Activated naive CD4-positive, alpha-beta T cell treated with anti-CD3 and anti-CD28 coated beads for 36 hours (primary cell): ENCODE measurements at regions not wholly inside any gene's neighbourhood (a gene's known extent, or its start where the extent isn't known, plus 50 kb on each side); places are given as distances from the start of the nearest gene placed in this dataset.

ENCODE experiments used
- CTCF ChIA-PET: fragments of 350-600 bp; sonication (Branson Sonifier 250); formaldehyde crosslinking; loops from one replicate; lab custom pipeline; 2021; ENCODE audit warnings: antibody characterized with exemption; lab: Charles Lee
- DNase-seq: peaks from one replicate; pipeline ENCODE4 v3.0.0-alpha.2; 2020
- H3K27ac Mint-ChIP-seq: one replicate; pipeline ENCODE4 v1.8.0; 2021; ENCODE audit warnings: mild to moderate bottlenecking, mixed read lengths
- H3K27me3 Mint-ChIP-seq: one replicate; pipeline ENCODE4 v1.8.0; 2021; ENCODE audit warnings: low read depth, mixed read lengths
- H3K36me3 Mint-ChIP-seq: one replicate; pipeline ENCODE4 v1.8.0; 2021; ENCODE audit warnings: low read depth, mixed read lengths
- H3K4me1 Mint-ChIP-seq: one replicate; pipeline ENCODE4 v1.8.0; 2021; ENCODE audit warnings: low read depth, mixed read lengths
- H3K4me3 Mint-ChIP-seq: one replicate; pipeline ENCODE4 v1.8.0; 2021; ENCODE audit warnings: mild to moderate bottlenecking, moderate library complexity, mixed read lengths
- H3K9me3 Mint-ChIP-seq: one replicate; pipeline ENCODE4 v1.8.0; 2021; ENCODE audit warnings: mixed read lengths
- intact Hi-C: fragments of 100-400 bp; cut with micrococcal nuclease; formaldehyde crosslinking; loops from one replicate; pipeline ENCODE4 v1.15.1; 2023

GRCh38 chr13:66139250-66139649, 1090.9 kb downstream of the PCDH9 start:
- no peaks in the 10 kb centered on the region for H3K36me3 Mint-ChIP-seq
- H3K27me3 Mint-ChIP-seq: no peaks in the 10 kb centered on the region
- no peak for DNase-seq
- no peak overlapping the region for H3K27ac Mint-ChIP-seq
- CTCF ChIA-PET: no interaction called here
- intact Hi-C loops: no loop called here
- H3K9me3 Mint-ChIP-seq: no peaks in the 10 kb centered on the region
- no peak overlapping the region for H3K4me3 Mint-ChIP-seq
- H3K4me1 Mint-ChIP-seq: no peaks in the 10 kb centered on the region

DNA sequence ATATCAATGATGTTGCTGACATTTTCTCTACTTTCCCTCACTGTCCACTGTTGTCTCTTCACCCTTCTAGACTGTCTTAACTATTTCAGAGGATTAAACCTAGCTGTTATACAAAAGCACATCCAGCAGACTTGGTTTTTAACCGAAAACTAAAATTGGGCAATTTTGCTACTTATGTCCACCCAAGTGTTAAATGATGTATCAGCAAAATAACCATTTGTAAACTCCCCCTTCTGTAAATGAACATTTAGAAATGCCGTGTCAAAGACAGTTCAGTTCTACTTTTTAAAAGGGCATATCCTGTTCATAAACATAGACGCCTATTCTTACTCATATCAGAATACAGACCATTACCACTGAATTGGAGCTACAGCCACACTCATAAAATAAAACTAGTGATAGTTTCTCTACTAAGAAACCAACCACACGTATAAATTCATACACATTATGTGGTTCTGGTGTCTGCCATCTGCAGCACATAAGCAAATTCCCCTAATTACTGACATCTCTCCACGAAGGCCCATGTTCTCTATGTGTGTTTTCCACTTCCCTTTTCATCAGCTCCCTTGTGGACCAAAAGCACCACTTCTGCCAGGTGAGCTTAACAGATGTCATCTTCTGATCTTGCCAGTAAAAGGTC, 1091.8 kb downstream of the PCDH9 start:
- CTCF ChIA-PET: no interaction called here

GRCh38 chr13:66137384-66137783, 1092.8 kb downstream of the PCDH9 start:
- Mint-ChIP-seq H3K4me1 (no peaks in the 10 kb centered on the region), H3K4me3 (no peak overlapping the region), H3K9me3 (no peaks in the 10 kb centered on the region), H3K27me3 (no peaks in the 10 kb centered on the region), H3K36me3 (no peaks in the 10 kb centered on the region), H3K27ac (no peak overlapping the region)
- intact Hi-C loops: no loop called here
- no peak for DNase-seq
- CTCF ChIA-PET: no interaction called here

More for the DNA sequence above, 1091.8 kb downstream of the PCDH9 start:
- Mint-ChIP-seq H3K4me1 (no peaks in the 10 kb centered on the region), H3K36me3 (no peaks in the 10 kb centered on the region), H3K27ac (no peak overlapping the region), H3K4me3 (no peak overlapping the region), H3K27me3 (no peaks in the 10 kb centered on the region), H3K9me3 (no peaks in the 10 kb centered on the region)
- no peak for DNase-seq
- intact Hi-C loops: no loop called here

DNA sequence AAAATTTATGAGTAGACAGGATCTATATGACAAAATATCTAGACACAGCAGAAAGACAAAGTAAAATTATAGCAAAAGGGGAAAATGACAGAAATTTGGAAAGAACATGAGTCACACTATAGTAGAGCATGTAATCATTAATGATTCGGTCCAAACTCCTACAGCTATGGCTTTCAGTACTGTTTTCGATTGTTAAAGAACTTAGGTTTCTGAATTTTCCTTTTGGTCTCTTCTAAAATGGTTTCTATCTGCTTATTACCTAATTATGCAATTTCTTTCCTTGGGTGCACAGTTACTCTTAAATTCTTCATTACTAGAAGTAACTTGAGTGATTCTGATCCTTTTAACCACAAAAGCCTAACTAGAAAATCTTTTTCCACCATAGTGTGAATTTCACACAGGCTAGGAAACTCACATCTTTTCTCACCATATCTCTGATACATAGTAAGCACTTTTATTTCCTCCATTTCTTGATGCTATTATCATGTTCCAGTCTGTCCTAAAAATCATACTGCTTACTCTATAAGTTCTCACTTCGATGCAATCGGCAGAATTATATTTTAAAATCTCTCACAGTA, 1101.4 kb downstream of the PCDH9 start:
- Mint-ChIP-seq H3K36me3 (no peaks in the 10 kb centered on the region), H3K4me1 (no peaks in the 10 kb centered on the region), H3K9me3 (no peaks in the 10 kb centered on the region), H3K27ac (no peak overlapping the region), H3K4me3 (no peak overlapping the region), H3K27me3 (no peaks in the 10 kb centered on the region)
- intact Hi-C loops: no loop called here
- DNase-seq: no peak
- CTCF ChIA-PET: interaction anchor here (0.6 kb wide), 1 partner anchor 144 kb away, joined by 4 read pairs; no protein-coding TSS in a partner anchor

DNA sequence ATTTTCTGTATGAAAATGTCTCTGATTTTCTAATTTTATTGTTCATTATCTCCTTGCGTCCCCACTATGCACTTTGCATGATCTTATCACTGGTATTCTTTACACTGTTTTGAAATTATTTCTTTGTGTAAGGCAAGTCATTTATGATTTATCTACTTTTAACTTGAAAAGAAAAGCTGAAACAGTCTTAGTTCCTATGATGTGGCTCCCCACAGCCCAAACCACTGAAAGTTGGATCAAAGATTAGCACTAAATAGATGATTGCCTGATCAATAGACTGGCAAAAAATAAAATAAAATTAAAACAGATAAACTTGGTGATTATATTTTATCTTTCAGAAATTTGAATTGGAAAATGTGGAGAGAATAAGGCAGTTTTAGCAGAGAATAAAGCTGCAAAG, 1101.9 kb downstream of the PCDH9 start:
- Mint-ChIP-seq H3K4me1 (no peaks in the 10 kb centered on the region), H3K36me3 (no peaks in the 10 kb centered on the region), H3K9me3 (no peaks in the 10 kb centered on the region), H3K27ac (no peak overlapping the region), H3K27me3 (no peaks in the 10 kb centered on the region), H3K4me3 (no peak overlapping the region)
- DNase-seq: no peak
- intact Hi-C loops: no loop called here
- CTCF ChIA-PET: no interaction called here

GRCh38 chr13:66117563-66117962, 1112.6 kb downstream of the PCDH9 start:
- intact Hi-C loops: no loop called here
- Mint-ChIP-seq H3K4me1 (no peaks in the 10 kb centered on the region), H3K4me3 (no peak overlapping the region), H3K36me3 (no peaks in the 10 kb centered on the region), H3K9me3 (no peaks in the 10 kb centered on the region), H3K27me3 (no peaks in the 10 kb centered on the region), H3K27ac (no peak overlapping the region)
- DNase-seq: no peak
- CTCF ChIA-PET: no interaction called here

DNA sequence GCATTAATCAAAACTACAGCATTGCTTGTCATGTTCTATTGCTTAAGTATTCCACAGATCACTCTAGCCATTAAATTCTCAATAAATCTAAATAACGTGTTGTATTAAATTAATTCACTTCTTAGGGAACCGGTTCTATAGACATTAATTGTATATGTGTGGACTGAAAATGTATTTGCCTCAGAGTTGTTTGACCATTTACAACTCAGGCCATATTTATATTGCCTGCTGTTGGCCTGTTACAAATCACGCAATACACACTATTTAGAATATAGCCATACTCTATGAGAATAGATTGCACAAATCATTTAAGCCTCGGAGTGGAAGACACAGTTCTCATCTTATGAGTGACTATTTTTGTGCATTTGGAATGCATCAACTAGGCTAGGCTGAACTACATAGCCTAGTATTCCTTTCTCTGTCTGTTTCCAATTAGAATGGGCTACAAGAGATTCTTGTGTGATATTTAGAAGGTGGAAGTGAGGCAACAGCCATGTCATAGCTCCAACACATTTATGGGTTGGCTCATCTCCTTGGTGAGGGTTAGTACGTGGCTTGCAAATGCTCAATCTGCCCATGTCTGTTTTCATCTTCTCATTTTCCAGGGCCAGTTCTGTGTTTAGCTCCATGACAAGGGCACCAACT, 1116.1 kb downstream of the PCDH9 start:
- no peak overlapping the region for H3K27ac Mint-ChIP-seq
- intact Hi-C loops: no loop called here
- no peak overlapping the region for H3K4me3 Mint-ChIP-seq

GRCh38 chr13:66111628-66112027, 1118.5 kb downstream of the PCDH9 start:
- H3K9me3 Mint-ChIP-seq: peaks cover 3% of the 10 kb centered on the region
- no peak overlapping the region for H3K27ac Mint-ChIP-seq
- no peak overlapping the region for H3K4me3 Mint-ChIP-seq
- intact Hi-C loops: no loop called here
- no peaks in the 10 kb centered on the region for H3K27me3 Mint-ChIP-seq
- no peaks in the 10 kb centered on the region for H3K4me1 Mint-ChIP-seq
- no peak for DNase-seq
- CTCF ChIA-PET: no interaction called here
- no peaks in the 10 kb centered on the region for H3K36me3 Mint-ChIP-seq

More for the DNA sequence above, 1116.1 kb downstream of the PCDH9 start:
- CTCF ChIA-PET: no interaction called here
- no peaks in the 10 kb centered on the region for H3K27me3 Mint-ChIP-seq
- no peak for DNase-seq
- H3K4me1 Mint-ChIP-seq: no peaks in the 10 kb centered on the region
- no peaks in the 10 kb centered on the region for H3K9me3 Mint-ChIP-seq
- H3K36me3 Mint-ChIP-seq: no peaks in the 10 kb centered on the region

DNA sequence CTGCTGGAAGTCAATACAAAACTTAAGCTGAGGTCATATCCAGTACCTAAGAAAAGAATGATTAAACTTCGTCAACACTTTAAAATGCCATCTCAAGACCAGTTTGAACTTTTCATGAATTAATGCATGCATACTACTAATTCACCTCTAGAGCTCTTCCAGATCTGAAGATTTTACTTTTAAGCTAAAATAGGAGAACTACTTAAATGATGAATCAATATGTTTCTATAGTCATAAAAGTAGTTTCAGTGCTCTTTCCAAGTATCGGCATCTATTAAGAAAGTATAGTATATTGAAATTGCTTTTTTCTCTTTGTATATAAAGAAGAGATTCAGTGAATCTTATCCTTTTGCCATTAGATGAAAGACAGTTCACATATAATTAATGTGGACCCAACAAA, 1123.9 kb downstream of the PCDH9 start:
- Mint-ChIP-seq H3K27me3 (no peaks in the 10 kb centered on the region), H3K9me3 (peaks cover 3% of the 10 kb centered on the region), H3K36me3 (no peaks in the 10 kb centered on the region), H3K27ac (no peak overlapping the region), H3K4me3 (no peak overlapping the region), H3K4me1 (no peaks in the 10 kb centered on the region)
- CTCF ChIA-PET: interaction anchor here (0.6 kb wide), 1 partner anchor 714 kb away, joined by 3 read pairs; no protein-coding TSS in a partner anchor
- DNase-seq: no peak
- intact Hi-C loops: no loop called here

GRCh38 chr13:66102864-66103263, 1127.3 kb downstream of the PCDH9 start:
- intact Hi-C loops: no loop called here
- no peak for DNase-seq
- CTCF ChIA-PET: interaction anchor here (1.1 kb wide), 1 partner anchor 10 kb away, joined by 3 read pairs; no protein-coding TSS in a partner anchor
- no peaks in the 10 kb centered on the region for H3K27me3 Mint-ChIP-seq
- H3K27ac Mint-ChIP-seq: no peak overlapping the region
- H3K36me3 Mint-ChIP-seq: no peaks in the 10 kb centered on the region
- no peak overlapping the region for H3K4me3 Mint-ChIP-seq
- H3K4me1 Mint-ChIP-seq: no peaks in the 10 kb centered on the region
- no peaks in the 10 kb centered on the region for H3K9me3 Mint-ChIP-seq

DNA sequence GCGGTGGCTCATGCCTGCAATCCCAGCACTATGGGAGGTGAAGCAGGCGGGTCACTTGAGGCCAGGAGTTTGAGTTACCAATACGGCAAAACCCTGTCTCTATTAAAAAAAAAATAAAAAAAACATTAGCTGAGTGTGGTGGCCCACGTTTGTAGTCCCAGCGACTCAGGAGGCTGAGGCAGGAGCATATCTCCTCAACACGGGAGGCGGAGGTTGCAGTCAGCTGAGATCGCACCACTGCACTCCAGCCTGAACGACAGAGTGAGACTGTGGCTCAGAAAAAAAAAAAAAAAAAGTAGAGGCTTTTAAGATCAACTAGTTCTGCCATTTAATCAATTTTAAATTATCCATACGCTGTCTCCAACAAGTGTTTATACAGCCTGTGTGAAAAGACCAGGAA, 1130.3 kb downstream of the PCDH9 start:
- no peaks in the 10 kb centered on the region for H3K4me1 Mint-ChIP-seq
- H3K9me3 Mint-ChIP-seq: no peaks in the 10 kb centered on the region
- DNase-seq: no peak
- CTCF ChIA-PET: no interaction called here
- H3K4me3 Mint-ChIP-seq: no peak overlapping the region
- H3K36me3 Mint-ChIP-seq: no peaks in the 10 kb centered on the region
- H3K27me3 Mint-ChIP-seq: no peaks in the 10 kb centered on the region
- intact Hi-C loops: no loop called here
- H3K27ac Mint-ChIP-seq: no peak overlapping the region

DNA sequence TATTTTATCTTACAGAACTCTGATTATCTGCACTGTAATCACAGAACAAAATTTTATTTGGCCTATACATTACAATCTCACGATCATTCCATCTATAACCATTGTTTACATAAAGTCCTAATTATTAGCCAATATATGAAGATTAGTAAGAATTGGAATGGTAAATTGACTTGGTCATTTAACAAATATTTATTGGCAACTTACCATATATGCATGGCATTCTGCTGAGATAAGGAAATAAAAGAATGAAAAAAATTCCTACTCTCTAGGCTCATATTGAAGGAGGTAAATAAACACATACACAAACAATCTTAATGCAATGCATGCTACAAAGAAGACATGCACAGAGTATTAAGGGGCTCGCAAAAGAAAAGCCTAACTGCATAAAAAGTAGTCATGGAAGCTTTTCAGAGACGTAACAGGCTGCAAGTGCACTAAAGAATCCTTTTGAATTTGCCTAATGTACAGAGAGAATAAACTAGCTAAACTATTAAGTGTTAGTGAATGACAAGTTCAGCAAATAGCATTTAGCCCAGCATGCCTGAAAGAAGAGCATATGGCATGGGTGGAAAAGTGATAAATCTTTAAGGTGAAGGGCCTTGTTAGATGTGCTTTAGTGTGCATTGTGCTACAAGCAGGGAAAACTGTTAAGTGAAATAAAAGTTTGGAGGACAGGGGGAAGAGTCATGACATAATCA, 1131.1 kb downstream of the PCDH9 start:
- Mint-ChIP-seq H3K36me3 (no peaks in the 10 kb centered on the region), H3K4me3 (no peak overlapping the region), H3K27me3 (no peaks in the 10 kb centered on the region), H3K9me3 (peaks cover under 1% of the 10 kb centered on the region), H3K27ac (no peak overlapping the region), H3K4me1 (no peaks in the 10 kb centered on the region)
- CTCF ChIA-PET: no interaction called here
- DNase-seq: no peak
- intact Hi-C loops: no loop called here
